H1 (cell line): ENCODE measurements at regions not wholly inside any gene's neighbourhood (a gene's known extent, or its start where the extent isn't known, plus 50 kb on each side); places are given as distances from the start of the nearest gene placed in this dataset.
"Not testable (repeated sequence)": the region's sequence is repeated elsewhere in the genome, so short reads cannot be mapped to it uniquely, and the experiment has no call there.

ENCODE experiments used
- CTCF ChIA-PET: fragments of 300-600 bp; sonication (Branson Sonifier 250); formaldehyde crosslinking; loops from one replicate; lab custom pipeline; 2021; ENCODE audit not compliant: partially characterized antibody; lab: Charles Lee
- POLR2A ChIA-PET: fragments of 300-600 bp; sonication (Branson Sonifier 250); formaldehyde crosslinking; loops from one replicate; lab custom pipeline; 2021; ENCODE audit warnings: inconsistent platforms; ENCODE audit not compliant: partially characterized antibody; lab: Charles Lee
- DNase-seq, 2 experiments: peaks; one replicate each; pipeline versions ENCODE4 v3.0.0 to v3.0.0-alpha.2; 2010 to 2022; ENCODE audit warnings: low spot score in 2 of 2, low read depth in 1 of 2, mixed read lengths in 1 of 2
- FAIRE-seq: peaks from 2 replicates; lab custom pipeline; 2011; peaks lifted over from hg19 to GRCh38; lab: Jason Lieb, UNC
- H2AFZ ChIP-seq: 2 replicates; pipeline ENCODE4 v1.8.1; 2012; ENCODE audit warnings: low read length, inconsistent platforms
- H2AK5ac ChIP-seq: 2 replicates; pipeline ENCODE4 v1.6.1; 2013; ENCODE audit warnings: low read depth, low read length
- H2BK120ac ChIP-seq: replicated peaks from 2 replicates; pipeline ENCODE3; 2013; ENCODE audit warnings: low read depth, low read length, inconsistent platforms
- H2BK12ac ChIP-seq: 2 replicates; pipeline ENCODE4 v1.6.1; 2013; ENCODE audit warnings: low read depth, low read length
- H2BK15ac ChIP-seq: 2 replicates; pipeline ENCODE4 v1.6.1; 2013; ENCODE audit warnings: low read length
- H2BK20ac ChIP-seq: 2 replicates; pipeline ENCODE4 v1.6.1; 2013; ENCODE audit warnings: low read length
- H2BK5ac ChIP-seq: 2 replicates; pipeline ENCODE4 v1.6.1; 2013; ENCODE audit warnings: low read depth, low read length
- H3K14ac ChIP-seq: 2 replicates; pipeline ENCODE4 v1.6.1; 2013; ENCODE audit warnings: inconsistent platforms; ENCODE audit not compliant: insufficient read length
- H3K18ac ChIP-seq: 2 replicates; pipeline ENCODE4 v1.6.1; 2013; ENCODE audit warnings: low read length; ENCODE audit errors: extremely low read depth
- H3K23ac ChIP-seq: 2 replicates; pipeline ENCODE4 v1.6.1; 2013; ENCODE audit warnings: inconsistent platforms; ENCODE audit not compliant: insufficient read length
- H3K23me2 ChIP-seq: 2 replicates; pipeline ENCODE4 v1.6.1; 2013; ENCODE audit warnings: low read depth, low read length
- H3K27ac ChIP-seq: 2 replicates; pipeline ENCODE4 v1.6.1; 2011; ENCODE audit warnings: low read depth, low read length, inconsistent platforms
- H3K27me3 ChIP-seq, 4 experiments: replicated peaks in 1 of 4; 1 replicate in 1 of 4; 2 replicates in 3 of 4; pipeline versions ENCODE4 v1.6.1 to v1.8.1; 2011 to 2013; ENCODE audit warnings: low read length in 3 of 4, mild to moderate bottlenecking in 3 of 4, inconsistent platforms in 2 of 4, mixed read lengths in 2 of 4, moderate library complexity in 1 of 4; ENCODE audit not compliant: control insufficient read depth in 3 of 4, insufficient read depth in 3 of 4; ENCODE audit errors: extremely low read depth in 1 of 4
- H3K36me3 ChIP-seq, 4 experiments: 2 replicates each; pipeline versions ENCODE4 v1.6.1 to v1.8.1; 2011 to 2013; ENCODE audit warnings: mild to moderate bottlenecking in 4 of 4, low read length in 3 of 4, moderate library complexity in 2 of 4, control low read depth in 1 of 4, inconsistent platforms in 1 of 4; ENCODE audit not compliant: insufficient read depth in 4 of 4, control insufficient read depth in 2 of 4
- H3K4ac ChIP-seq: replicated peaks from 2 replicates; pipeline ENCODE3; 2013; ENCODE audit warnings: low read length, low read depth, mixed read lengths, inconsistent platforms; ENCODE audit not compliant: insufficient read length
- H3K4me1 ChIP-seq, 4 experiments: replicated peaks in 1 of 4; 1 replicate in 1 of 4; 2 replicates in 3 of 4; pipeline versions ENCODE4 v1.6.1 to v1.8.1; 2011 to 2013; ENCODE audit warnings: low read length in 3 of 4, inconsistent platforms in 2 of 4, mixed read lengths in 1 of 4; ENCODE audit not compliant: insufficient read depth in 4 of 4, control insufficient read depth in 3 of 4
- H3K4me2 ChIP-seq, 2 experiments: 2 replicates each; pipeline versions ENCODE4 v1.6.1 to v1.8.1; 2011 to 2013; ENCODE audit warnings: low read depth in 2 of 2, low read length in 2 of 2, control low read depth in 1 of 2, inconsistent platforms in 1 of 2, mild to moderate bottlenecking in 1 of 2; ENCODE audit not compliant: insufficient read depth in 1 of 2
- H3K4me3 ChIP-seq, 4 experiments: fragments of 200-600, 300-600 bp in 1 of 4; sonication (generic), shearing (Covaris generic), sonication (Bioruptor Twin) in 1 of 4; 2 replicates each; pipeline versions ENCODE4 v1.5.1 to v1.8.1; 2011 to 2016; ENCODE audit warnings: low read length in 4 of 4, low read depth in 3 of 4, control low read depth in 2 of 4, inconsistent platforms in 2 of 4, mild to moderate bottlenecking in 2 of 4, mixed read lengths in 1 of 4, moderate library complexity in 1 of 4; ENCODE audit not compliant: insufficient read depth in 2 of 4; ENCODE audit errors: extremely low read depth in 1 of 4
- H3K56ac ChIP-seq: replicated peaks from 2 replicates; pipeline ENCODE3; 2013; ENCODE audit warnings: low read depth, mild to moderate bottlenecking, mixed read lengths, low read length, inconsistent platforms; ENCODE audit not compliant: insufficient read length
- H3K79me1 ChIP-seq: 2 replicates; pipeline ENCODE4 v1.6.1; 2013; ENCODE audit warnings: low read depth, low read length, control low read depth
- H3K79me2 ChIP-seq, 2 experiments: 2 replicates each; pipeline versions ENCODE4 v1.6.1 to v1.8.1; 2012 to 2013; ENCODE audit warnings: low read length in 2 of 2, mild to moderate bottlenecking in 2 of 2, inconsistent platforms in 1 of 2; ENCODE audit not compliant: insufficient read depth in 2 of 2, control insufficient read depth in 1 of 2
- H3K9ac ChIP-seq, 4 experiments: replicated peaks in 1 of 4; 1 replicate in 1 of 4; 2 replicates in 3 of 4; pipeline versions ENCODE4 v1.6.1 to v1.8.1; 2011 to 2013; ENCODE audit warnings: low read depth in 3 of 4, low read length in 3 of 4, control low read depth in 2 of 4, mild to moderate bottlenecking in 2 of 4, moderate library complexity in 2 of 4, inconsistent platforms in 1 of 4; ENCODE audit errors: extremely low read depth in 1 of 4
- H3K9me3 ChIP-seq, 2 experiments: 2 replicates each; pipeline versions ENCODE4 v1.6.1 to v1.8.1; 2012 to 2013; ENCODE audit warnings: mild to moderate bottlenecking in 2 of 2, moderate library complexity in 2 of 2, control low read depth in 1 of 2, inconsistent platforms in 1 of 2, low read depth in 1 of 2, low read length in 1 of 2, mixed read lengths in 1 of 2; ENCODE audit not compliant: insufficient read depth in 2 of 2
- H4K20me1 ChIP-seq, 2 experiments: replicated peaks in 1 of 2; 2 replicates each; pipeline versions ENCODE3 to v1.8.1; 2011 to 2013; ENCODE audit warnings: inconsistent platforms in 2 of 2, low read length in 2 of 2, mild to moderate bottlenecking in 1 of 2; ENCODE audit not compliant: insufficient read depth in 2 of 2, control insufficient read depth in 1 of 2
- H4K5ac ChIP-seq: 2 replicates; pipeline ENCODE4 v1.6.1; 2013; ENCODE audit warnings: low read length, low read depth, mixed read lengths, inconsistent platforms; ENCODE audit not compliant: insufficient read length
- H4K8ac ChIP-seq: 2 replicates; pipeline ENCODE4 v1.8.0; 2013; ENCODE audit warnings: mild to moderate bottlenecking, moderate library complexity, low read length, inconsistent platforms; ENCODE audit not compliant: insufficient read depth; ENCODE audit errors: extremely low read depth
- H4K91ac ChIP-seq: replicated peaks from 2 replicates; pipeline ENCODE3; 2013; ENCODE audit warnings: low read length, mixed read lengths, inconsistent platforms; ENCODE audit not compliant: insufficient read length
- WGBS, 2 experiments: shearing (Covaris generic) in 1 of 2; methylation state at CpG; one replicate each; pipeline versions ENCODE4 v1.1.6 to v1.1.7; 2013 to 2015; ENCODE audit warnings: low lambda C conversion rate in 2 of 2, mixed read lengths in 2 of 2, inconsistent platforms in 1 of 2, low coverage in 1 of 2, missing lambda C conversion rate in 1 of 2; ENCODE audit not compliant: insufficient replicate concordance in 2 of 2, insufficient coverage in 1 of 2, insufficient read length in 1 of 2; ENCODE audit errors: extremely low coverage in 1 of 2, missing lambda C conversion rate in 1 of 2; 5-methylcytosine and 5-hydroxymethylcytosine counted together

DNA sequence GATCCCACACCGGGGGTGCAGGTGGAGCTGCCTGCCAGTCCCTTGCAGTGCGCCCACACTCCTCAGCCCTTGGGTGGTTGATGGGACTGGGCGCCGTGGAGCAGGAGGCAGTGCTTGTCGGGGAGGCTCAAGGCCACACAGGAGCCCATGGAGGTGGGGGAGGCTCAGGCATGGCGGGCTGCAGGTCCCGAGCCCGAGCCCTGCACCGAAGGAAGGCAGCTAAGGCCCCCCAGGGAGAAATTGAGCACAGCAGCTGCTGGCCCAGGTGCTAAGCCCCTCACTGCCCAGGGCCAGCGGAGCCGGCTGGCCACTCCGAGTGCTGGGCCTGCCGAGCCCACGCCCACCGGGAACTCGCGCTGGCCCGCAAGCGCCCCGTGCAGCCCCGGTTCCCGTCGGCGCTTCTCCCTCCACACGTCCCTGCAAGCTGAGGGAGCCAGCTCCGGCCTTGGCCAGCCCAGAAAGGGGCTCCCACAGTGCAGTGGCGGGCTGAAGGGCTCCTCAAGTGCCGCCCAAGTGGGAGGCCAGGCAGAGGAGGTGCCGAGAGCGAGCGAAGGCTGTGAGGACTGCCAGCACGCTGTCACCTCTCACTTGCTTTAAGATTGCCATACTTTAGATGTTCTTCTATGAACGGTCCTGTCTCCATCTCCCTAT, 337.1 kb downstream of the FAT4 start:
- H3K4me1 ChIP-seq, POLR2A ChIA-PET, H3K4me3 ChIP-seq, H3K14ac ChIP-seq, H3K56ac ChIP-seq, H3K4ac ChIP-seq, H3K23me2 ChIP-seq, H3K79me2 ChIP-seq, H3K36me3 ChIP-seq, DNase-seq, H2BK120ac ChIP-seq, H3K27ac ChIP-seq, H2BK5ac ChIP-seq, H3K18ac ChIP-seq, H3K9me3 ChIP-seq, H3K23ac ChIP-seq, H3K79me1 ChIP-seq, H2BK12ac ChIP-seq, H3K27me3 ChIP-seq, H2AK5ac ChIP-seq, H3K9ac ChIP-seq, H2BK15ac ChIP-seq, H2AFZ ChIP-seq, H4K8ac ChIP-seq, H4K91ac ChIP-seq, H4K20me1 ChIP-seq, H4K5ac ChIP-seq, H3K4me2 ChIP-seq, FAIRE-seq, H2BK20ac ChIP-seq: not testable (repeated sequence)
- WGBS, 2 experiments: 95% methylated on average over 31 of the region's 33 CpGs; no CpG with 5 or more reads in 1 of the 2 experiments
- CTCF ChIA-PET: interaction anchor here (0.7 to 1.8 kb wide), 3 partner anchors 12 to 253 kb away, joined by 3 to 4 read pairs (median 3); no protein-coding TSS in a partner anchor
